Upper lobe of left lung (tissue), 4 donors: ENCODE measurements at regions not wholly inside any gene's neighbourhood (a gene's known extent, or its start where the extent isn't known, plus 50 kb on each side); places are given as distances from the start of the nearest gene placed in this dataset.

Experiments
- CTCF ChIP-seq, 6 experiments: fragments of 450-650 bp in 4 of 6; fragments of 200-600 bp in 2 of 6; sonication (generic) in 2 of 6; IDR thresholded peaks; one replicate each; pipeline ENCODE4 v1.5.1; 2016 to 2019; ENCODE audit warnings: antibody characterized with exemption in 6 of 6
- POLR2A ChIP-seq, 4 donors: fragments of 450-650 bp; IDR thresholded peaks; one replicate each; pipeline ENCODE4 v1.5.1; 2016 to 2017; ENCODE audit warnings: antibody characterized with exemption in 4 of 4, mild to moderate bottlenecking in 2 of 4
- POLR2AphosphoS5 ChIP-seq, 2 donors: sonication (generic); formaldehyde crosslinking; IDR thresholded peaks; one replicate each; pipeline ENCODE4 v1.5.1; 2017; ENCODE audit warnings: antibody characterized with exemption in 2 of 2

GRCh38 chr4:111930659-111931058 is 214.6 kb upstream of the FAM241A start:
- no peak for TF ChIP-seq CTCF (IDR thresholded peaks at IDR 0.05)
- TF ChIP-seq POLR2A (IDR thresholded peaks at IDR 0.05), result no peak
- no peak for TF ChIP-seq POLR2AphosphoS5 (IDR thresholded peaks at IDR 0.05)
